NCI-H146 treated with DMSO at 0.1 percent for 48 hours (cell line): ENCODE measurements at regions not wholly inside any gene's neighbourhood (a gene's known extent, or its start where the extent isn't known, plus 50 kb on each side); places are given as distances from the start of the nearest gene placed in this dataset.

Experiments used
- DNase-seq: peaks from one replicate; lab custom pipeline; 2025; ENCODE audit not compliant: unreplicated experiment; lab: John Stamatoyannopoulos, UW

DNA sequence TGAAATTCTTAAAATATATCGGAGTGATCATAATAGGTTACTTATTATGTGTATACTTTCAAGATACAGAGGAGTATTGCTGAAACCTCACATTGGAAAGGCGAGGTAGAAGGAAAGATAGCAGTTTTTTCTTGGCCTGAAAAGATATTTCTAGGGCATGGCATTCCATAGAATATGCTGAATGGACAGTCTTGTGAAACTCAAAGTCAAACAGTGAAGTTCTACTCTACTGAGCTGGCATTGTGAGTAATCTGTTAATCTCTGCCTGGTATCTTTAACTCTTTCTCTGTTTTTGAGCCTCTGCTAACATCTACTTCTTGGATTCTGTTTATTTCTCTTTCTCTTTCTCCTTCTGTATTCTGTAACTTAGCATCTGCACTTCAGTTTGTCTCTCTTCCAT lies 176.3 kb upstream of the ZBTB20 start:
- DNase-seq, result no peak

- no peak for DNase-seq
Measured at GRCh38 chr3:115324056-115324455, 177.0 kb upstream of the ZBTB20 start.

- no peak for DNase-seq
Measured at GRCh38 chr3:115325539-115325938, 178.5 kb upstream of the ZBTB20 start.

DNA sequence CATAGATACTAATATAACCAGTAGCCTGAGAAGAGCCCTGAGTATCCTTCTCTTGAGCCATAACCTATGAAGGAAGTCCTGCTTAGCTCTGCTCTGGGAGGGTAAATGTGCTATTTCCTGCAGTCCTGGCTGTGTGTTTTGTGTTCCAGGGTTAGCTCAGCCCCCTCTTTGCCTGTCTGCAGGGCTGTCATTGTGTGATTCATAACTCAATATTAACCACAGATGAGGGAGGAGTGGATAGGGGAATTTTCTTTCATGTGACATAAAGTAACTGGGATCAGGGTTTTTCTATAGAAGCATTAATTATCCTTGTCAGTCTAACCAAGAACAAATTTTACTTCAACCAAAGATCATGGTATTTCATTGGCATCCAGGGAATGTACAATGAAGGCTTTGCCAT lies 183.3 kb upstream of the ZBTB20 start:
- no peak for DNase-seq

GRCh38 chr3:115332998-115333397 lies 185.9 kb upstream of the ZBTB20 start:
- DNase-seq, result no peak

DNA sequence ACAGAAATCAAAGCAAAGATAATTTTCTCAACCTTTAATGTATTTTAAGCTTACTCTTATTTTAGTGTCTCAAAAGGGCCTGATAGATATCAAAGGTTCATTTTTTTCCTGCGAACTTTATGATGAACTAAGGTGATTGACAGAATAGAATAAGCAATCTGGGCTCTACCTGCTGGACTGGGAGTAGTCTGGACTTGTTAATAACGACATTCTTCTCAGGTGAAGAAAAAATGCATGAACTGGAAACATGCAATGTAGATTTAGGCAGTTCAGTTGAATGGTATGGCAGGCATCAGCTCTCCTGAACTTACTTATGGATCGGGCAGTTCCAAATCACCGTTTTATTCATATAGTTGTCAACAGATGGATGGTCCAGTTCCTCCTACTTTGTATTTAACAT lies 189.7 kb upstream of the ZBTB20 start:
- no peak for DNase-seq

DNA sequence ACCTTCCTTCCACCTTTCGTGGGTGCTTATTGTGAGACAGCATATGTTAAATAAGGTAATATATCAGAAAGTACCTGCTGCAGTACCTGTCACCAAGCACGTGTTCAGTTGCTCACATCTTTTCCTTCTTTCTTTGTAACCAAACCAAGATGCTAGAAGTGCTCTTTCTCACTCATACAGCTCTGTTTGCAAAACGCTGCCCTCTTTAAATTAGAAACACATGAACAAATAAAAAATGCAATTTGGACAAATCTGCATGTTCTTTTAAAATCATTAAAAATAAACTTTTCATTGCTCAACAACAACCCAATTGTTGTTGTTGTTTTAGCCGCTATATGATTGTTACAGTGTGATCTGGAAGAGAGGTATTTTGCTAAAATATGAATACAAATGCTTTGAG lies 193.5 kb upstream of the ZBTB20 start:
- no peak for DNase-seq

- no peak for DNase-seq
Measured at GRCh38 chr3:115341208-115341607, 194.1 kb upstream of the ZBTB20 start.

DNA sequence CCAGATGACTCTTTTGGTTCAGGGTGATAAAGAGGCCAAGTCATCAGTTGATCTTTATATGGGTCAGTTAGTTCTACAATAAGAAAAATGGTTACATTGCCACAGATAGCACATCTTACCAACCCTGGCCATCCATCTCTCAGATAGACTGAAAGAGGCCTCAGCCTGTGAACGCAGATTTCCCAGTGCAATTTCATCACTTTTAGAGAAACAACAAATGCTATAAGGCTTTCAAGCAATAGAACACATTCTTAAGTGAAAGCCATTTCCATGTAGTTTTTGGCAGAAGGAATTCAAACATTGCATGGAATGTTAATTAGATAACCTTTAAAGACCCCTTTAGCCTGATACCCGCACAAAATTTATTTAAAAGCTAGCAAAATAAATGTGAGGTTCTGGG lies 200.6 kb upstream of the ZBTB20 start:
- DNase-seq, result no peak

GRCh38 chr3:115348412-115348811 lies 201.3 kb upstream of the ZBTB20 start:
- DNase-seq, result no peak

GRCh38 chr3:115348951-115349745 lies 202.1 kb upstream of the ZBTB20 start:
- no peak for DNase-seq

- DNase-seq, result no peak
Measured at GRCh38 chr3:115350606-115351005, 203.5 kb upstream of the ZBTB20 start.

DNA sequence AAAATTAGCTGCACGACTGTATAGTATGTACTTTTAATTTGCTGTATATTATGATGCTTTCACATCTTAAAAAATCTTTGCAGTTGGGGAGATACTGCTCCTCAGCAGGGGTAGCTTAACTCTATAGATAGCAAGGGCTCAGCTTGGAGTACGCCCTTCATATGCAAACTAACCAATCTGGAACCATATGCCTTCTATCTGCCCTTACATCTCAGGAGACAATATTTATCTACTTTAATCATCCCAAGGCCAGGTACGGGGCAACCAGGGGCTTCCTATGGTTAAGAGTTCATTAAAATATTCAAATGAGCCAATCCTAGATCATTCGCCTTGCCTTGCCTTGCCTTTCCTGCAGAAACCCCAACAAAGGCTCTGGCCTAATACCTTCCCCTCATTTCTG lies 204.1 kb upstream of the ZBTB20 start:
- DNase-seq, result no peak

DNA sequence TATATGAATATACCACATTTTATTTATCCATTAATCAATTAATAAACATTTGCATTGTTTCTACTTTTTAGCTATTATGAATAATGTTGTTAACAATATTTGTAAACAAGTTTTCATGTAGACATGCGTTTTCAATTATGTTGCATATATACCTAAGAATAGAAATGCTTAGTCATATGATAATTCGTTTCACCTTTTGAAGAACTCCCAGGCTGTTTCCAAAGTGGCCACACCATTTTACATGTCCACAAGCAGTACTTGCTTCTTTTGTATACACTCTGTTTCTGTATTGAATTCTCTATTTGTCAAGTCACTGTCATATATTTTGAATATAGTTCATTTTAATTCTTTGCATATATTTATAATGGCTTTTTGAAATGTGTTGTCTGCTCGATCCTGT lies 206.9 kb upstream of the ZBTB20 start:
- DNase-seq, result no peak

DNA sequence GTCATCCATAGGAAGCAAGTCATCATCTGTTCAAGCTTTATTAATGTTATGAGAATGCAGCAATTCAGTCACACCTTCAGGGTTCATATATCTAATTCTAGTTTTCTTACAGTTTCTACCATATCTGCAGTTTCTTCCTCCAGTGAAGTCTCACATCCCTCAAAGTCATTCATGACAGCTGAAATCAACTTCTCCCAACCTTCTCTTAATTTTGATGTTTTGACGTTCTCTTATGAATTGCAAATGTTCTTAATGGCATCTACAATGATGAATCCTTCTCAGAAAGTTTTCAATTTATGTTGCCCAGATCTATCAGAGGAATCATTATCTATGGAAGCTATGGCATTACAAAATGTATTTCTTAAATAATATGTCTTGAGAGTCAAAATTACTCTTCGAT lies 210.4 kb upstream of the ZBTB20 start:
- DNase-seq, result no peak

DNA sequence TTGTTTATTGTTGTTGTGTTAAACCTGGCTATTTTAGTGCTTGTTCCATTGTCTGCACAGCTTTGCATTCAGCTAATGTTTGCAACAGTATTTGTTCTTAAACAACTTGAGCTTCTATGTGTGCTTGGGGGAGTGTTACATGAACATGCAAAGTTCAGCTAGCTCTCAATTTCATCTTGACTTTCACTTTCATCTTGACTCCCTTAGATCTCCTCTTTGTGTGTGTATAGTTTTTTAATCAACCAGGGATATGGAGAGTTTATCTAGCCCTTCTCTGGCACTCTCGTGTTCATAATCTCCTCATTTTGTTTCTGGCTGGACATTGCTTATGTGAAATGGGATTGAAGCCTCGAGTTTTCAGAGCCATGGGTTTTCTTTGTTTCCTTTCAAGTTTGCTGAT lies 212.4 kb upstream of the ZBTB20 start:
- DNase-seq, result no peak

GRCh38 chr3:115361806-115362205 lies 214.7 kb upstream of the ZBTB20 start:
- no peak for DNase-seq

- no peak for DNase-seq
Measured at GRCh38 chr3:115363071-115363470, 216.0 kb upstream of the ZBTB20 start.

GRCh38 chr3:115369021-115369420 lies 221.9 kb upstream of the ZBTB20 start:
- DNase-seq, result no peak

DNA sequence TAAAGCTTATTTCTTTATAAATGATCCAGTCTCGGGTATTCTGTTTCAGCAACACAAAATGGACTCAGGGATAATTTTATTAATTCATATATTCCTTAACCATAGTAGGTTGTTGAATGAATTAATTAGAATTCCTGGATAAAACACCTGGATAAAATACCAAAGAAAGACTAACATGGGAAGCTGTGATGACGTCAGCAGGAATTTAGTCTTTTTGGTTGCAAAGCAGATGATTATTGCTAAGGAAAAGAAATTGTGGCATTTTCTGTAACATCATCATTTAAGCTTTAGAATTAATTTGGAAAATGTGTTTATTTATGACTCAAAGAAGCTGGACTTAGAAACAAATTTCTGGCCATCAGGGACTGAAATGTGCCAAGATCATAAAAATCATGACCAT lies 228.3 kb upstream of the ZBTB20 start:
- no peak for DNase-seq

DNA sequence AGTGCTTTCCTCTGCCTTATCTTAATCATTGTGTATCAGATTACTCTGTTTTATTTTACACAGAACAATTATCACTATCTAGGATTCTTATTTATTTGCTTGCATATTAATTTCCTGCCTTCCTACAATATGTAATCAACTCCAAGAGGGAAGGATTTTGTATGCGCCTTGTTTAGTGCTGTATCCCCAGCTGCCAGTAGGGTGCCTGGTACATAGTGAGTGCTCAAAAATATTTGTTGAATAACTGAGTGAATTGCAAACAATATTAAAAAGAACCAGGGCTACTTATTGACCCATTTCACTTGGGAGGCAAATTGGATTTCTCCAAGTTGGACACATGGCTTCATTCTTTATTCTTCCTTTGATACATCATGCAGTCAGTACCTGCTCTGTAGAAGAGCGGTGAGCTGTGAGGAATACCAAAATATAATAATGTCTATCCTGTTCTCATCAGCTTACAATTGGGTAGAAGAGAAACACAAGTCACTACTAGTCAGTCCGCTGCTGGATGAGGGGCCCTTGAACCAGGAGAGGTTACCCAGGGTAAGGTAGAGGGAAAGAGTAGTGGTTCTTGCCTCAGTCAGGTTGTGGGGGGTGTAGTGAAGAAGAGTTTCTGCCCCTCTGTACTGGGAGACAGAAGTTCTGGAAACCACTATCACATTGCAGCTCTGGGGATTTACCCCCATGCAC lies 233.9 kb upstream of the ZBTB20 start:
- peak; percentile 44 for DNase-seq

DNA sequence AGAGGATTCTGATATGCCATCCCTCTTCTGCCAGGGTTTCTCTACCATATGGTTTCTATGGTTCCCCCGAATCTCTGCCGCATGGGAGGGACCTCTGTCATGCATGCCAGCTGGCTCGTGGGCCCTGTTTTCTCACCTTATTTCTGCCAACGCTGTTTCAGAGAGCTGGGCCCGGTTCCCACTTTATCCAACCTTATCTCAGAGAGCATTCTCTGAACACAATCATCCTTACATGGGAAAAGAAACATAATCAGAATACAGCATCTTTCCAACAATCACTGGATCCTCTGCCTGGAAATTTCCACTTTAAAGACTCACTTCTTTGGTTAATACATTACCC lies 234.5 kb upstream of the ZBTB20 start:
- DNase-seq, result no peak

GRCh38 chr3:115381931-115382330 lies 234.8 kb upstream of the ZBTB20 start:
- no peak for DNase-seq
